8988T (cell line): ENCODE measurements at regions not wholly inside any gene's neighbourhood (a gene's known extent, or its start where the extent isn't known, plus 50 kb on each side); places are given as distances from the start of the nearest gene placed in this dataset.
"Not testable (repeated sequence)": the region's sequence is repeated elsewhere in the genome, so short reads cannot be mapped to it uniquely, and the experiment has no call there.

ENCODE experiments used
- DNase-seq: peaks from one replicate; pipeline ENCODE4 v3.0.0; 2011

DNA sequence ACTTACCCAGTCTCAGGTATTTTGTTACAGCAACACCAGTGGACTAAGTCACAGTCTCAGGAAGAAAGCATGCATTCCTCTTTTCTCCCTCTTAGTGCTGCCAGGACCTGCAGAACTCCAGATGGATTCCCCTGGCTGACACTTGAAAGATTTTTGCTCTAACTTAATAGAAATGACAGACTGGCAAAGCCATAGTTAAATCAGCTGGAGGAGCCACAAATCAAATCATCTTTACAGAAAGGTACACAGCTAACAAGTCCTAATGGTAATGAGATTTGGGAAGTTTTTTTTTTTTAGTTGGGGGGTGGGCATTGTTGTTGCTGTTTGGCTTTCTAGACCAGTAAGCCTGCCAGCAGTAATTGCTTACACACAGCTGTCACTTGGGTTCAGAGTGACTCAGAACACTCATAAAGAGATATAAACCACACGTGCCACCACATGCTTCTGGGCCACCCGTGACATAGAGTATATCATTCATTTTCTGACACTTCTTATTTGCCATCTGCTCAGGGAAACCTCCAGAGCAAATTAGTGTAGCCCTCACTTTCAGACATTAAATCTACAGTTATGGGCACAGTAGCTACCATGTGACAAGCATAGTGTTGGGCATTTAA, 72.4 kb downstream of the FH start:
- no peak for DNase-seq

- DNase-seq: no peak
These were observed 74.7 kb downstream of the FH start for GRCh38 chr1:241444836-241445235.

DNA sequence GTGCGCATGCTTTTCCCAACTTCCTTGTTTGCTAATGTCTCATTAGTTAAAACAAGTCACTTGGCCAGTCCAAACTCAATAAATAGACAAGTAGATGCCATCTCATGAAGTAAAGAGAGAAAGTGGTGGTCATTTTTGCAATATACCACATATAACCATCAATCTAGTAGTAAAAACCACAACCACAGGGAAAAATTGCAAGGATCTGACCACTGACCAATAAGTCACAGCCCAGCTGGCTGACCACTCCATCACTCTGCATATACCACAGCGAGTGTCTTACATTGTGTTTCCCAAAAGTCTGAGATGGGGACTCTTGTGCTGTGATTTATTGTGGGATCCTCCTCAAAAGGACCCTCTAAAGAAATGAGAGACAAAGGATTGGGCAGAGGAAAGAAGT, 76.0 kb downstream of the FH start:
- DNase-seq: no peak

DNA sequence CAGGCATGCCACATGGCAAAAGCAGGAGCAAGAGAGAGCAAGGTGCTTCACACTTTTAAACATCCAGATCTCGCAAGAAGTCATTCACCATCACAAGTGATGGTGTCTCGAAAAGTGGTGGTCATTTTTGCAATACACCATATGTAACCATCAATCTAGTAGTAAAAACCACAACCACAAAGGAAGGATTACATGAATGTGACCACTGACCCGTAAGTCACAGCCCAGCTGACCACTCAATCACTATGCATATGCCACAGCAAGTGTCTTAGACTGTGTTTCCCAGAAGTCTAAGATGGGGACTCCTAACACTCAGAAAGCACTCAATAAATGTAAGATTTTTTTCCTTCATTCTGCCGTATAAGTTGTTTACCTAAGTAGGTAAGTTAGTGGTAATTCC, 76.9 kb downstream of the FH start:
- DNase-seq: no peak

GRCh38 chr1:241440904-241441303, 78.7 kb downstream of the FH start:
- DNase-seq: no peak

GRCh38 chr1:241438686-241439085, 80.9 kb downstream of the FH start:
- not testable (repeated sequence) for DNase-seq

DNA sequence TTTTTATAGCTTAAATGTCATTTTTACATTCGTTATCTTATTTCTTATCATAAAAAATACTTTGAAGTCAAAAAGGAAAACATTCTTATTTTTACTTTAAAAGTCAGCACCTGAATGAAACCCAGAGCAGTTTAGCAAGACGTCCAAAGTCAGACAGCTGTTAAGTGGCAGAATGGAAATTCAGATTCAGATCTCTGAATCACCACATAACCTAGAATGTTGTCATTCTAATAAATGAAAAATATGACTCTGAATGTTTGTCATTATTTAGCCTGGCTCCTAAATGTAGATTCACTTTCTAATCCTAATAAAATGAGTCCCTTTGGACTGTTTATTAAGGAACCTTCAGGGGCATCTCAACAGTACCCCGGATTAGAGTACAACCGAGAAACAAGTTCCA, 75.2 kb upstream of the RGS7 start:
- DNase-seq: no peak

DNA sequence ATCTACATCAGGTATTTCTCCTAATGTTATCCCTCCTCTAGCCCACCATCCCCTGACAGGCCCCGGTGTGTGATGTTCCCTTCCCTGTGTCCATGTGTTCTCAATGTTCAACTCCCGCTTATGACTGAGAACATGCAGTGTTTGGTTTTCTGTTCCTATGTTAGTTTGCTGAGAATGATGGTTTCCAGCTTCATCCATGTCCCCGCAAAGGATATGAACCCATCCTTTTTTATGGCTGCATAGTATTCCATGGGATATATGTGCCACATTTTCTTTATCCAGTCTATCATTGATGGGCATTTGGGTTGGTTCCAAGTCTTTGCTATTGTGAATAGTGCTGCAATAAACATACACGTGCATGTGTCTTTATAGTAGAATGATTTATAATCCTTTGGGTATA, 68.1 kb upstream of the RGS7 start:
- DNase-seq: not testable (repeated sequence)

DNA sequence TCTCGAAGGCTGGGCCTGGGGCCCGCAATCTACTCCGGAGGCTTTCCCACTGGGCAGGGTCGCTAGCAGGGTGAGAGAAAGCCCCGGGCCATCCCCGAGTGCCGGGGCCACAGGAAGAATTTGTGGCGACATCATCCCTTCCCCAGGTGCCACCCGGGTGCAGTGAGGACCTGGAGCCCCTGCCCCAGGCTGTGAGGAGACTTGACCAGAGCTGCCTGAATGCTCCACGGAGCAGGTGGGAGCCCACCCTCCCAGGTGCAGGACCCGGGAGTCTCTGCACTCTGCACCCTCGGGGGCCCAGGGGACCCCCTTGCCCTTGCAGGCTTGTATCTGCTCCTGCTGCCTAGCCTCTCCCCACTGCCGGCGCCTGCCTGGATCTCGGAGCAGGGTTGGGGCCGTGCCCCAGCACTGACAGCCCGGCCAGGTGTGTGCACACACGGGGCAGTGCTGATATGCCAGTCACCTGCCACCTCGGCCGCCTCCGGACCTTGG, 67.5 kb upstream of the RGS7 start:
- DNase-seq: no peak

DNA sequence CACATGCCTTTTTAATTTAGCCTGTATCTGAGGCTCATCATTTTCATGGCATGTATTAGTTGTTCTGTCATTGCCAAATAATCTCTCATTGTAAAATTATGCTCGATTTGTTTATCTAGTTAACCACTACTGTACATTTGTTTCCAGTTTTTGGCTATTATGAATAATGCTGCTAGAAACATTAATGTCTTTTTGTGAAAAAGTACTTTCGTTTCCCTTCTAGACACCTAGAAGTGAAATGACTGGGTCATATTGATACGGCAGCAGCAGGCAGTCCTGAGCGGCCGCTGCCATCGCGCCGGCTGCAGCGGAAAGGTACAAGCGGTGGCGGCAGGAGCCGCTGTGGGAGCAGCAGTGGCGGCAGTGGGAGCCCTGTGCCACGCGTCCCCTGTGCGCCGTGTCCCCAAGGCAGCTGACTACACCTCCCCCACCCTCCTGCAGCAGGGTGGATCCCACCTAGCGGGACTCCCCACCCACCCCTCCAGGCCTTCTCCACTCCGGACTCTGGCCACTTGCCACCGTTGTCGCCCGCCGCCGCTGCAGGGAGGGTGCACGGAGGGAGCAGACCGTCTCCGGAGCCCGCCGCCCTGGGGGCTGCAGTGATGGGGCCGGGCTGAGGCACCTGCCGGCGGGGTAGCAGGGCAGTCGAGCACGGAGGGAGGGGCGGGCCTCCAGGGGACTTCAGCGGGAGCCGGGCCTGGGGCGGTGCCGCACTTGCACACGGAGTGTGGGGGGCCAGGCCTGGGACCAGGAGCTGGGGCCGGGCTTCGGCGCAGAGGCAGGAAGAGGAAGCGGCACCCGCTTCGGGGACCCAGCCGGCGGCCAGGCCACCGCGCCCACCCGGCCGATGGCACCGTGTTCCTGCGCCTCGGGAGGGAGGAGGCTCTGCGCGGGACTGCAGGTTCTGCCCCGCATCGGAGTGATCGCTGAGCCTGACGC, 66.8 kb upstream of the RGS7 start:
- peak; percentile 38 for DNase-seq

DNA sequence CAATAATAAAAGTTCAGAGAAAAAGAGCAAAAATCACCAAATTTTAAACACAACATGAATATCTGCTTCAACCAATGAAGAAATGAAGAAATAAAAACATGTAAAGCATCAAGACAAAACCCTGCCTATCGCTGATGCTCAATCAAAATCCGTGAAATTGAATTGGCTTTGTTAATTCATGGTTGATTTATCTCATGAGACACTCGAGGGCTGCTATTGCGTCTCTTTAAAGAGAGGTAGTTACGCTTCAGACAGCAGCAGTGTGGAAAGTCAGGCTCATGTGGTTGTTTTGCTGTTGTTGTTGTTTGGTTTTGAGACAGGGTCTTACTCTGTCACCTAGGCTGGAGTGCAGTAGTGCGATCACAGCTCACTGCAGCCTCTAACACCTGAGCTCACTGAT, 65.5 kb upstream of the RGS7 start:
- no peak for DNase-seq

DNA sequence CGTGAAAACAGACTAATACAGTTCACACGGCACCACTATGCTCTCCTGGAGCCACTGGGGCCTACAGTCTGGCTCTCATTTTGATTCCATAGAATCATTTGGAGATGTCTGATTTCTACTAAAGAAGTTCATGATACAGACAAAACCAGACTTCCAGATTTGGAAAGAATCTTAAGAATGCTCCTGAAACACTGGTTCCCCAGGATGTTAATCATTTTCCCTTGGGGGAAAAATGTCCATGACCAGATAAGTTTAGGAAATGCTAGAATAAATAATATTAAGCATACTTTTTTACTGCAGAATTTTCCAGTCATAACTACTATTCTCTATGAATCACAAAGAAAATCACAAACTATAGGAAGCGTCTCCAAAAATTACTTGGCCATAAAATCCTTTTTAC, 63.0 kb upstream of the RGS7 start:
- DNase-seq: no peak

- DNase-seq: no peak
These were observed 60.3 kb upstream of the RGS7 start for GRCh38 chr1:241417258-241417657.

DNA sequence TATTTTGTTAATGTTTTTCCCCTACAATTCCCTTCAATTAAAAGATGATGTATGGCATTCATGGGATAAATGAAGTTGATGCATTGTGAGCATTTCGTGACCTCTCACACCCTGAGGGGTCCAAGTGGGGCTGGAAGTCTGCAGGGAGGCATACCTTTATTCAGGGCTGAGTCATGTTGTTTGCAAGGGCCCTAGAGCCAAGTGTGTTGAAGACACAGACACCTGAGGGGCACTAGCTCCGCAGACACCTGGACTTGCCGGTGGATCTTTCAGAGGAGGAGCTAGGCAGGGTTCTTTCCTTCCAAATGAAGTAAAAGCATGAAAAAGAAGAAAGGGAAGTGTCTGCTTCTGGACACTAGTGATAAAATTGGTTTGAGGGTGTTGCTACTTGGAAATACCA, 57.0 kb upstream of the RGS7 start:
- DNase-seq: no peak

DNA sequence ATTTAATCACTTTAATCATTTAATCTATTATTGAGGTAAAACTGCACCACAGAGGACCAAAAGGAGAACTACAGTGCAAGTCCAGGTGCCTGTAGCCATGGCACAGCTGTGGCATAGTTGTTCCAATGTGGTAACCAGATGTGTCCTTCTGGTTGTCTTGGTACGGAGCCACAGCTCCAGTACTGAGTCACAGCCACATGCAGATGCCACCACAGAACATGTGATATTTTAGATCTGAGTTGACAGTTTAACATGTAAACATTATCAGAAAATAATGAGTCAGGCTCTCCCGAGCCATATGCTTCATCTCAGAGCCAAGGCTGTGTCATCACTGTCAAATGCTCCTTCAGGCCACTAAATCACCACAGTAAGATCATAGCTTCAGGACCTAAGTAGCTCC, 56.4 kb upstream of the RGS7 start:
- no peak for DNase-seq

DNA sequence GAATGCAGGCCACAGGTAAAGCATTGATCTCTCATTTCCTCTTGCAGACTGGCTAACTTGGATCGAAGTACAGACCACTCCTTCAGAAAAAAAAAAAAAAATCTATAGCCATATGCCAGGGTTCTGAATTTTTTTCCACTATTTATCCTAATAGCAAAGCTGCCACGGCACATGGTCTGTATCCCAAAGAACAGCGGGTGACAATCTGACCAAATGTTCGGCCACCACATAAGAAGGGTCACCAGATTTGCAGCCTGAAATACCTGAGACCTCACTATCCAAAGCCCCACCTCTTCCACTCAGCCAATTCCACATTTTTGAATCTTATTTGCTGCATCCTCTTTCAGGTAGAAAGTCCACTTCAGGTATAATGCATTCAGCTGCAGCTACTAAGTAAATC, 55.6 kb upstream of the RGS7 start:
- DNase-seq: no peak

DNA sequence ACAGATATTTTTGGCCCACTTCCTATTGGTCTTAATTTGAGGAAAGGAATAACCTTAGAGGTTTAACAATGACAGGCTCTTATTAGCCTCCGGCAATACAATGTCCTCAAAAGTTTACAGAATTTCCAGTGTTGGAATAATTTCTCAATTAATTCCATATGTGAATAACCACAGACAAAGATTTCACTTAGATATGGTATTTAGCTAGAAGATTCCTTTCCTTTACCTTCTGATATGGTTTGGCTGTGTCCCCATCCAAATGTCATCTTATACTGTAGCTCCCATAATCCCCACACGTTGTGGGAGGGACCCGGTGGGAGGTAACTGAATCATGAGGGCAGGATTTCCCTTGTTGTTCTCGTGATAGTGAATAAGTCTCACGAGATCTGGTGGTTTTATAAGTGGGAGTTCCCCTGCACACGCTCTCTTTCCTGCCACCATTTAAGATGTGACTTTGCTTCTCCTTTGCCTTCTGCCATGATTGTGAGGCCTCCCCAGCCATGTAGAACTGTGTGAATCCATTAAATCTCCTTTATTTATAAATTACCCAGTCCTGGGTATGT, 54.9 kb upstream of the RGS7 start:
- DNase-seq: no peak

DNA sequence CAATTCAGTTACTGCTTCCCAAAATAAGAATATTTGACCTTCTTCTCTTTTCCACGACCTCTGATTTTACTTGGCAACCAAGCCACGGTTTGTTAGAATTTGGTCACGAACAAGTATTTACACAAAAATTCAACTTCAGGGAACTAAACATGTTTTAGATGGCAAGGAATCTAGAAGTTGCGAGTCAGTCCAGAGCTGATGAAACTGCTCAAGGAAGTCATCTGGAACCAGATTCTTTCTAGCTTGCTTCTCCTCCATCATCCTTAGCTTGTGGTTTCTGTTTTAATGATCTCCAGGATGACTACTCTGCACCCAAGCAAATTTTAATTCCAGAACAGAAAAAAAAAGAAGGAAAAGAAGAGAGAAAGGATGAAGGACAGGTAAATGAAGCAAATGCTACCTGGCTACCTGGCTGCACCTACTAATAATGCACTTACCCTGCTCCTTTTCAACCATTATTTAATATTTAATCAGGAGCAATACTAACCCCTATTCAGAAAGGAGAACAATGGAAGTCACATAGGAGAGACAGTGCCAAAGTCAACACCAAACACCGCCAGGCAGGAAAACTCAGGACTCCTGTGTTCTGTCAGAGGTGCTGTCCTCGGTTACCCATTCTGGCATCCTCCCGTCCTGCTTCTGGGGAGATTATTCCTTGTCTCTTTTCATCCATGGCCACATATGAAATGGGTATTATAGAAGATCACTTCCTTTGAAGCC, 54.2 kb upstream of the RGS7 start:
- no peak for DNase-seq

- no peak for DNase-seq
These were observed 51.2 kb upstream of the RGS7 start for GRCh38 chr1:241408170-241408569.
